Panc1 (cell line): ENCODE measurements at regions not wholly inside any gene's neighbourhood (a gene's known extent, or its start where the extent isn't known, plus 50 kb on each side); places are given as distances from the start of the nearest gene placed in this dataset.

Experiments used
- ATAC-seq: fragments of 200-7000 bp; cut with Tn5 transposase; 2 replicates; pipeline ENCODE4 v1.9.1; 2020; ENCODE audit warnings: mild to moderate bottlenecking, moderate library complexity
- BruUV-seq: library from RNA; stranded (reverse); fragments of 400-500 nt; replicated peaks from 2 replicates; lab custom pipeline; 2021; lab: Mats Ljungman, UMichigan
- CTCF ChIA-PET: fragments of 300-600 bp; sonication (Branson Sonifier 250); formaldehyde crosslinking; loops from one replicate; lab custom pipeline; 2022; ENCODE audit warnings: antibody characterized with exemption; lab: Charles Lee
- POLR2A ChIA-PET: fragments of 300-600 bp; sonication (Branson Sonifier 250); formaldehyde crosslinking; loops from one replicate; lab custom pipeline; 2022; ENCODE audit warnings: antibody characterized with exemption; lab: Charles Lee
- DNase-seq: peaks from one replicate; pipeline ENCODE4 v3.0.0-alpha.2; 2010; ENCODE audit warnings: low read depth, low spot score
- H3K27ac ChIP-seq: 2 replicates; pipeline ENCODE4 v1.5.1; 2011; ENCODE audit warnings: mild to moderate bottlenecking, low read length, inconsistent platforms
- H3K27me3 ChIP-seq: fragments of 200-500 bp; sonication (Bioruptor generic); 2 replicates; pipeline ENCODE4 v1.6.0; 2014; ENCODE audit warnings: low read length, inconsistent platforms; ENCODE audit not compliant: control insufficient read depth, insufficient read depth
- H3K36me3 ChIP-seq: fragments of 200-500 bp; sonication (Bioruptor generic); 2 replicates; pipeline ENCODE4 v1.5.1; 2014; ENCODE audit warnings: inconsistent platforms, mild to moderate bottlenecking, low read length, moderate library complexity; ENCODE audit not compliant: control insufficient read depth, insufficient read depth
- H3K4me1 ChIP-seq: 2 replicates; pipeline ENCODE4 v1.5.1; 2011; ENCODE audit warnings: inconsistent platforms, mild to moderate bottlenecking, low read length, moderate library complexity; ENCODE audit not compliant: control insufficient read depth, insufficient read depth
- H3K4me3 ChIP-seq, 2 experiments: 2 replicates each; pipeline ENCODE4 v1.5.1; 2011 to 2012; ENCODE audit warnings: low read depth in 2 of 2, low read length in 2 of 2, mild to moderate bottlenecking in 2 of 2, inconsistent platforms in 1 of 2, moderate library complexity in 1 of 2
- H3K9me3 ChIP-seq: fragments of 200-500 bp; sonication (Bioruptor generic); 2 replicates; pipeline ENCODE4 v1.5.1; 2014; ENCODE audit warnings: low read depth, mild to moderate bottlenecking, inconsistent platforms, low read length, moderate library complexity; ENCODE audit not compliant: control insufficient read depth, insufficient read depth
- CTCF ChIP-seq: fragments of 450-650 bp; IDR thresholded peaks from 2 replicates; pipeline ENCODE4 v1.5.1; 2017; ENCODE audit warnings: mild to moderate bottlenecking
- POLR2AphosphoS5 ChIP-seq: IDR thresholded peaks from 2 replicates; pipeline ENCODE4 v1.6.1; 2012; ENCODE audit warnings: mild to moderate bottlenecking, low read depth, low read length, moderate library complexity
- REST ChIP-seq, 2 experiments: IDR thresholded peaks; 2 replicates each; pipeline ENCODE4 v1.6.1; 2011 to 2012; ENCODE audit warnings: low read depth in 2 of 2, control low read depth in 1 of 2, low read length in 1 of 2, mild to moderate bottlenecking in 1 of 2, moderate library complexity in 1 of 2; ENCODE audit not compliant: insufficient read depth in 1 of 2
- SIN3A ChIP-seq: IDR thresholded peaks from 2 replicates; pipeline ENCODE4 v1.6.1; 2012; ENCODE audit warnings: low read depth, mild to moderate bottlenecking, low read length, moderate library complexity, borderline replicate concordance; ENCODE audit not compliant: insufficient read depth
- TCF7L2 ChIP-seq: IDR thresholded peaks from 2 replicates; pipeline ENCODE4 v1.6.1; 2011; ENCODE audit warnings: mild to moderate bottlenecking, low read depth, low read length, inconsistent platforms
- in situ Hi-C: cut with HindIII; loops from 2 replicates; pipeline ENCODE4 v1.10.0; 2016; ENCODE audit warnings: low sequenced_read_pairs, low pct_unique_long_range_greater_than_20kb
- intact Hi-C: fragments of 100-400 bp; cut with micrococcal nuclease; formaldehyde crosslinking; loops from one replicate; pipeline ENCODE4 v1.10.0; 2022; ENCODE audit not compliant: unreplicated experiment

GRCh38 chr5:1939256-1939655 is 56.5 kb upstream of the IRX4 start:
- intact Hi-C loops (no loop called here), in situ Hi-C loops (no loop called here)
- Histone ChIP-seq H3K4me1 (no peaks in the 10 kb centered on the region), H3K36me3 (no peaks in the 10 kb centered on the region), H3K4me3 (no peak overlapping the region), H3K27me3 (peaks cover 7% of the 10 kb centered on the region; the same call in 1 of the 2 replicates), H3K27ac (no peak overlapping the region), H3K9me3 (no peaks in the 10 kb centered on the region)
- BruUV-seq: no TSS peak
- ChIA-PET CTCF (no interaction called here), POLR2A (no interaction called here)
- no peak for DNase-seq
- no peak for ATAC-seq
- no peak for TF ChIP-seq REST (IDR thresholded peaks at IDR 0.05; ENCODE audit: insufficient read depth in 1 of 2, low read depth in 2 of 2, low read length in 1 of 2)
- TF ChIP-seq CTCF: no peak
- no peak for TF ChIP-seq SIN3A
- TF ChIP-seq TCF7L2: no peak
- no peak for TF ChIP-seq POLR2AphosphoS5

GRCh38 chr5:1938310-1939000 is 55.7 kb upstream of the IRX4 start:
- no peaks in the 10 kb centered on the region for H3K4me1 ChIP-seq
- TF ChIP-seq TCF7L2 (no peak), SIN3A (no peak), CTCF (no peak), REST (IDR thresholded peaks at IDR 0.05; ENCODE audit: insufficient read depth in 1 of 2, low read depth in 2 of 2, low read length in 1 of 2) (no peak), POLR2AphosphoS5 (no peak)
- DNase-seq: no peak
- no peak overlapping the region for H3K4me3 ChIP-seq
- ChIA-PET POLR2A (no interaction called here), CTCF (interaction anchor here (0.6 kb wide), 1 partner anchor 179 kb away, joined by 7 read pairs; no protein-coding TSS in a partner anchor)
- 0 out of 2 replicates have a peak, but pooled peaks cover 5% of the 10 kb centered on the region for H3K27me3 ChIP-seq
- no peaks in the 10 kb centered on the region for H3K9me3 ChIP-seq
- no TSS peak for BruUV-seq
- no peak overlapping the region for H3K27ac ChIP-seq
- in situ Hi-C loops (no loop called here), intact Hi-C loops (no loop called here)
- ATAC-seq: no peak
- no peaks in the 10 kb centered on the region for H3K36me3 ChIP-seq
